HepG2 (cell line): ENCODE measurements at regions not wholly inside any gene's neighbourhood (a gene's known extent, or its start where the extent isn't known, plus 50 kb on each side); places are given as distances from the start of the nearest gene placed in this dataset.
"Not testable (repeated sequence)": the region's sequence is repeated elsewhere in the genome, so short reads cannot be mapped to it uniquely, and the experiment has no call there.

ENCODE experiments used
- ATAC-seq: fragments of 200-7000 bp; cut with Tn5 transposase; 3 replicates; pipeline ENCODE4 v1.9.1; 2020; ENCODE audit warnings: mild to moderate bottlenecking, moderate library complexity
- BruUV-seq: library from RNA; stranded (reverse); fragments of 400-500 nt; replicated peaks from 2 replicates; lab custom pipeline; 2021; lab: Mats Ljungman, UMichigan
- CTCF ChIA-PET: fragments of 300-600 bp; formaldehyde crosslinking; extraction: SDS; loops from one replicate; lab custom pipeline; 2021; ENCODE audit warnings: low total read pairs, inconsistent platforms, low intra/inter-chr PET ratio; lab: Yijun Ruan, JAX
- POLR2A ChIA-PET: fragments of 350-600 bp; sonication (Branson Sonifier 250); formaldehyde crosslinking; loops from one replicate; lab custom pipeline; 2020; ENCODE audit warnings: antibody characterized with exemption, inconsistent platforms; lab: Yijun Ruan, JAX
- DNase-seq: peaks from one replicate; pipeline ENCODE4 v3.0.0-alpha.2; 2015; ENCODE audit warnings: low spot score
- FAIRE-seq: peaks from 3 replicates; lab custom pipeline; 2011; peaks lifted over from hg19 to GRCh38; lab: Jason Lieb, UNC
- H2AFZ ChIP-seq: one replicate; pipeline ENCODE4 v1.6.1; 2011; ENCODE audit warnings: low read length, inconsistent platforms
- H3K27ac ChIP-seq: fragments of 300-600 bp; 3 replicates; pipeline ENCODE4 v1.8.0; 2011; ENCODE audit warnings: mixed run types, mild to moderate bottlenecking, mixed read lengths, low read length, inconsistent platforms; ENCODE audit not compliant: insufficient read depth; ENCODE audit errors: extremely low read length
- H3K27me3 ChIP-seq, 2 experiments: fragments of 200-600 bp in 1 of 2; 2 replicates in 1 of 2; 3 replicates in 1 of 2; pipeline versions ENCODE4 v1.6.0 to v1.8.0; 2011; ENCODE audit warnings: low read length in 2 of 2, mild to moderate bottlenecking in 2 of 2, moderate library complexity in 2 of 2, inconsistent platforms in 1 of 2; ENCODE audit not compliant: insufficient read depth in 2 of 2, control insufficient read depth in 1 of 2
- H3K36me3 ChIP-seq, 2 experiments: fragments of 200-600 bp in 1 of 2; replicated peaks in 1 of 2; 2 replicates in 1 of 2; 3 replicates in 1 of 2; pipeline versions ENCODE4 v1.5.1 to v1.8.0; 2011; ENCODE audit warnings: low read length in 2 of 2, inconsistent platforms in 1 of 2; ENCODE audit not compliant: insufficient read depth in 2 of 2, control insufficient read depth in 1 of 2
- H3K4me1 ChIP-seq: 2 replicates; pipeline ENCODE4 v1.5.1; 2012; ENCODE audit warnings: low read length, inconsistent platforms; ENCODE audit not compliant: insufficient read depth
- H3K4me2 ChIP-seq: 2 replicates; pipeline ENCODE4 v1.6.0; 2011; ENCODE audit warnings: low read depth, low read length, inconsistent platforms
- H3K4me3 ChIP-seq, 3 experiments: fragments of 200-600 bp in 1 of 3; sonication (generic), shearing (Covaris generic) in 1 of 3; replicated peaks in 1 of 3; 2 replicates each; pipeline ENCODE4 v1.5.1; 2011 to 2016; ENCODE audit warnings: low read length in 3 of 3, inconsistent platforms in 2 of 3, low read depth in 2 of 3, mild to moderate bottlenecking in 2 of 3, control low read depth in 1 of 3, mixed read lengths in 1 of 3; ENCODE audit not compliant: insufficient read depth in 1 of 3
- H3K79me2 ChIP-seq: one replicate; pipeline ENCODE4 v1.6.1; 2011; ENCODE audit warnings: low read length, inconsistent platforms; ENCODE audit not compliant: insufficient read depth
- H3K9ac ChIP-seq: 2 replicates; pipeline ENCODE4 v1.6.0; 2011; ENCODE audit warnings: mild to moderate bottlenecking, low read depth, low read length, inconsistent platforms; ENCODE audit not compliant: insufficient read depth
- H3K9me3 ChIP-seq: 2 replicates; pipeline ENCODE4 v1.5.1; 2012; ENCODE audit warnings: mild to moderate bottlenecking, low read length
- H4K20me1 ChIP-seq: 2 replicates; pipeline ENCODE4 v1.6.0; 2011; ENCODE audit warnings: inconsistent platforms, mild to moderate bottlenecking, low read length, moderate library complexity; ENCODE audit not compliant: insufficient read depth
- ARID2 ChIP-seq: sonication (generic); formaldehyde crosslinking; IDR thresholded peaks from 2 replicates; pipeline ENCODE4 v1.8.1; 2022; ENCODE audit warnings: mild to moderate bottlenecking, missing genetic modification reagents, borderline replicate concordance
- ATM ChIP-seq: fragments of 450-650 bp; IDR thresholded peaks from 2 replicates; pipeline ENCODE4 v1.7.1; 2017; ENCODE audit warnings: mild to moderate bottlenecking, borderline replicate concordance
- BORCS8-MEF2B ChIP-seq: sonication (generic); formaldehyde crosslinking; IDR thresholded peaks from 2 replicates; pipeline ENCODE4 v1.8.0; 2022; ENCODE audit warnings: mild to moderate bottlenecking, missing genetic modification reagents
- DR1 ChIP-seq: sonication (generic); formaldehyde crosslinking; IDR thresholded peaks from 2 replicates; pipeline ENCODE4 v1.8.0; 2021; ENCODE audit warnings: mild to moderate bottlenecking, missing genetic modification reagents, inconsistent platforms
- ETV6 ChIP-seq: sonication (generic); formaldehyde crosslinking; conservative IDR thresholded peaks from 2 replicates; pipeline ENCODE4 v1.4.0; 2020; ENCODE audit warnings: missing genetic modification reagents
- NFYB ChIP-seq: sonication (generic); formaldehyde crosslinking; IDR thresholded peaks from 2 replicates; pipeline ENCODE4 v1.4.0; 2020; ENCODE audit warnings: missing genetic modification reagents
- SIN3A ChIP-seq: IDR thresholded peaks from 2 replicates; pipeline ENCODE4 v1.6.1; 2011; ENCODE audit warnings: low read depth, mild to moderate bottlenecking, control low read depth, low read length, borderline replicate concordance
- SRSF4 ChIP-seq: fragments of 200-400 bp; formaldehyde crosslinking; IDR thresholded peaks from one replicate; pipeline ENCODE4 v1.6.1; 2018; ENCODE audit warnings: mild to moderate bottlenecking, low read depth, low read length, moderate library complexity; ENCODE audit not compliant: poor library complexity, severe bottlenecking
- ZBTB14 ChIP-seq: sonication (generic); formaldehyde crosslinking; IDR thresholded peaks from 2 replicates; pipeline ENCODE4 v1.4.0; 2020; ENCODE audit warnings: missing genetic modification reagents
- ZBTB38 ChIP-seq: sonication (generic); formaldehyde crosslinking; IDR thresholded peaks from 2 replicates; pipeline ENCODE4 v1.5.1; 2020; ENCODE audit warnings: mild to moderate bottlenecking, missing genetic modification reagents
- ZNF431 ChIP-seq: sonication (generic); formaldehyde crosslinking; IDR thresholded peaks from 2 replicates; pipeline ENCODE4 v1.9.0; 2022; ENCODE audit warnings: missing genetic modification reagents, low read depth, mild to moderate bottlenecking, borderline replicate concordance
- ZNF451 ChIP-seq: sonication (generic); formaldehyde crosslinking; IDR thresholded peaks from 2 replicates; pipeline ENCODE4 v1.5.0; 2020; ENCODE audit warnings: mild to moderate bottlenecking, missing genetic modification reagents
- ZNF614 ChIP-seq: IDR thresholded peaks from 2 replicates; pipeline ENCODE4 v1.6.1; 2018; ENCODE audit warnings: missing biosample characterization, missing genetic modification reagents, inconsistent platforms, borderline replicate concordance
- ZNF747 ChIP-seq: sonication (generic); formaldehyde crosslinking; IDR thresholded peaks from 2 replicates; pipeline ENCODE4 v1.8.1; 2023; ENCODE audit warnings: missing genetic modification reagents, mild to moderate bottlenecking, borderline replicate concordance
- ZNF788 ChIP-seq: sonication (generic); formaldehyde crosslinking; IDR thresholded peaks from 2 replicates; pipeline ENCODE4 v1.5.0; 2020; ENCODE audit warnings: mild to moderate bottlenecking, missing genetic modification reagents, borderline replicate concordance
- ZSCAN12 ChIP-seq: sonication (generic); formaldehyde crosslinking; IDR thresholded peaks from 2 replicates; pipeline ENCODE4 v1.9.0; 2021; ENCODE audit warnings: mild to moderate bottlenecking, missing genetic modification reagents
- WGBS: methylation state at CpG from one replicate; pipeline ENCODE4 v1.1.6; 2017; ENCODE audit warnings: low lambda C conversion rate; 5-methylcytosine and 5-hydroxymethylcytosine counted together
- in situ Hi-C: cut with HindIII; loops from 2 replicates; pipeline ENCODE4 v1.10.0; 2017; ENCODE audit warnings: low pct_unique_long_range_greater_than_20kb; ENCODE audit not compliant: extremely low pct_ligation_motif_present
- intact Hi-C: fragments of 100-400 bp; cut with micrococcal nuclease; formaldehyde crosslinking; loops from one replicate; pipeline ENCODE4 v1.10.0; 2022; ENCODE audit not compliant: unreplicated experiment

- in situ Hi-C loops, FAIRE-seq, H3K36me3 ChIP-seq, BruUV-seq, H3K4me3 ChIP-seq, H3K9ac ChIP-seq, CTCF ChIA-PET, H3K27me3 ChIP-seq, H3K4me1 ChIP-seq, H2AFZ ChIP-seq, H3K27ac ChIP-seq, intact Hi-C loops, H4K20me1 ChIP-seq, H3K4me2 ChIP-seq, DNase-seq, POLR2A ChIA-PET, ATAC-seq, H3K79me2 ChIP-seq: not testable (repeated sequence)
- peak; percentile 86; the same call in 1 of the 2 replicates for TF ChIP-seq ZNF431
- peaks cover 53% of the 10 kb centered on the region for H3K9me3 ChIP-seq
- WGBS, result 15% methylated on average over 2 of the region's 2 CpGs
Measured at GRCh38 chr7:42718466-42718865, 193.4 kb downstream of the C7orf25 start.

GRCh38 chr7:42714356-42714755, 197.5 kb downstream of the C7orf25 start:
- H3K79me2 ChIP-seq, result no peaks in the 10 kb centered on the region
- in situ Hi-C loops (no loop called here), intact Hi-C loops (no loop called here)
- H4K20me1 ChIP-seq, result no peaks in the 10 kb centered on the region
- 0% methylated on average over 2 of the region's 2 CpGs for WGBS
- CTCF ChIA-PET, result no interaction called here
- H3K36me3 ChIP-seq, result no peaks in the 10 kb centered on the region
- no peaks in the 10 kb centered on the region for H3K27me3 ChIP-seq
- H3K4me1 ChIP-seq, result no peaks in the 10 kb centered on the region
- no TSS peak for BruUV-seq
- H3K27ac ChIP-seq, result no peak overlapping the region
- no peak overlapping the region for H3K9ac ChIP-seq
- FAIRE-seq, result no peak
- no peak overlapping the region for H3K4me3 ChIP-seq
- H2AFZ ChIP-seq, result no peak overlapping the region
- no peak overlapping the region for H3K4me2 ChIP-seq
- POLR2A ChIA-PET, result no interaction called here
- TF ChIP-seq ZNF614, result no peak
- no peak for TF ChIP-seq ZNF451 (CRISPR knock-in tag)
- no peak for TF ChIP-seq DR1
- no peak for TF ChIP-seq ZSCAN12
- TF ChIP-seq ZNF788 (CRISPR knock-in tag), result no peak
- TF ChIP-seq SRSF4, result no peak
- no peak for TF ChIP-seq SIN3A
- TF ChIP-seq ZBTB14, result no peak
- no peak for TF ChIP-seq BORCS8-MEF2B (CRISPR knock-in tag)
- no peak for TF ChIP-seq ZBTB38 (CRISPR knock-in tag)
- TF ChIP-seq NFYB (CRISPR knock-in tag), result no peak
- no peak for TF ChIP-seq ARID2 (CRISPR knock-in tag)
- TF ChIP-seq ETV6 (CRISPR knock-in tag), result no peak
- TF ChIP-seq ATM, result no peak
- no peak for TF ChIP-seq ZNF747 (CRISPR knock-in tag)
- ATAC-seq, result no peak
- peaks cover 61% of the 10 kb centered on the region for H3K9me3 ChIP-seq
- no peak for DNase-seq
